Astrocyte (in vitro differentiated cells and primary cell): ENCODE measurements at regions not wholly inside any gene's neighbourhood (a gene's known extent, or its start where the extent isn't known, plus 50 kb on each side); places are given as distances from the start of the nearest gene placed in this dataset.

Experiments
- CTCF ChIP-seq: IDR thresholded peaks from 2 replicates; pipeline ENCODE4 v1.5.1; 2011; ENCODE audit warnings: low read depth, mild to moderate bottlenecking, inconsistent platforms, low read length, moderate library complexity; ENCODE audit not compliant: insufficient read depth
- EZH2 ChIP-seq: IDR thresholded peaks from 2 replicates; pipeline ENCODE4 v1.6.1; 2012; ENCODE audit warnings: mild to moderate bottlenecking, low read length, inconsistent platforms; ENCODE audit not compliant: insufficient read depth

- TF ChIP-seq CTCF (no peak), EZH2 (no peak)
Observed at GRCh38 chr2:21607572-21607971, 483.8 kb downstream of the TDRD15 start.
